ENCODE measurements at regions not wholly inside any gene's neighbourhood (a gene's known extent, or its start where the extent isn't known, plus 50 kb on each side); places are given as distances from the start of the nearest gene placed in this dataset.
A peak's percentile ranks its signal among the peaks of the same experiment; 100 is the strongest.
"Not testable (repeated sequence)": the region's sequence is repeated elsewhere in the genome, so short reads cannot be mapped to it uniquely, and the experiment has no call there.

DNA sequence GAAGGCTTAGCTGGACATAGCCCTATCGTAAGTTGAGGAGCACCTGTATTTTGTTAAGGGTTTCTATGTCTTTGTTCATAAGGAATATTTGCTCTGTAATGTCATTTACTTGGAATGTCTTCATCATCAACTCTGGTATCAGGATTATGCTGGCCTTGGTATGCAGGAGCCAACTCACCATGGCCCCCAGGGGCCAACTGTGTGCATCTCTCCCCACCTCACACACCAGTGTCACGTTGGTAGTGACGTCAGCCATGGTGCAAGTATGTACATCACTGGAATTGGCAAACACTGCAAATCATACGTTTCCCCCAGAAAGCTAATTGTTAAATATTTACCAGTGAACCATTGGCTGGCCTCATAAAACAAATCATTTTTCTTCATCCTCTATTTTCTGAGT, 70.8 kb downstream of the YTHDF1 start:
- DNase-seq (ENCODE audit: low read depth, low spot score), result peak; percentile 12
- no peak overlapping the region for H3K27ac ChIP-seq

DNA sequence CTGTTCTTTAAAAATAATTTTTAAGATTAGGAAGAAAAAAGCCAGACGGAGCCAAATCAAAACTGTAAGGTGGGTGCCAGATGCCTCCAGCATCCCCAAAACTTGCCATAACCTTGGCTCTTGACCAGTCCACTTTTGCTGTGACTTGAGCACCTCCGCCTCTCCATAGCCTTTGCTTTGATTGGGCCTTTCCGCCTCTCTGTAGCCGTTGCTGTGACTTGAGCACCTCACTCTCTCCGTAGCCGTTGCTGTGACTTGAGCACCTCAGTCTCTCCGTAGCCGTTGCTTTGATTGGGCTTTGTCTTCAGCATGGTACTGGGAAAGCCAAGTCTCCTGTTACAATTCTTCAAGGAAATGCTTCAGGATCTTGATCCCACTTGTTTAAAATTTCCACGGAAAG, 73.0 kb downstream of the YTHDF1 start:
- no peak overlapping the region for H3K27ac ChIP-seq
- DNase-seq (ENCODE audit: low read depth, low spot score), result no peak

GRCh38 chr20:63141531-63141930, 74.4 kb downstream of the YTHDF1 start:
- DNase-seq (ENCODE audit: low read depth, low spot score), result no peak
- H3K27ac ChIP-seq, result no peak overlapping the region

GRCh38 chr20:63140514-63141433, 75.2 kb downstream of the YTHDF1 start:
- no peak overlapping the region for H3K27ac ChIP-seq
- DNase-seq (ENCODE audit: low read depth, low spot score), result no peak

- DNase-seq (ENCODE audit: low read depth, low spot score), result no peak
- H3K27ac ChIP-seq, result no peak overlapping the region
Measured at GRCh38 chr20:63139837-63140236, 76.1 kb downstream of the YTHDF1 start.

GRCh38 chr20:63139356-63139755, 76.6 kb downstream of the YTHDF1 start:
- H3K27ac ChIP-seq, result no peak overlapping the region
- no peak for DNase-seq (ENCODE audit: low read depth, low spot score)

- DNase-seq (ENCODE audit: low read depth, low spot score), result peak; percentile 14
- H3K27ac ChIP-seq, result no peak overlapping the region
Measured at GRCh38 chr20:63138855-63139341, 77.0 kb downstream of the YTHDF1 start.

DNA sequence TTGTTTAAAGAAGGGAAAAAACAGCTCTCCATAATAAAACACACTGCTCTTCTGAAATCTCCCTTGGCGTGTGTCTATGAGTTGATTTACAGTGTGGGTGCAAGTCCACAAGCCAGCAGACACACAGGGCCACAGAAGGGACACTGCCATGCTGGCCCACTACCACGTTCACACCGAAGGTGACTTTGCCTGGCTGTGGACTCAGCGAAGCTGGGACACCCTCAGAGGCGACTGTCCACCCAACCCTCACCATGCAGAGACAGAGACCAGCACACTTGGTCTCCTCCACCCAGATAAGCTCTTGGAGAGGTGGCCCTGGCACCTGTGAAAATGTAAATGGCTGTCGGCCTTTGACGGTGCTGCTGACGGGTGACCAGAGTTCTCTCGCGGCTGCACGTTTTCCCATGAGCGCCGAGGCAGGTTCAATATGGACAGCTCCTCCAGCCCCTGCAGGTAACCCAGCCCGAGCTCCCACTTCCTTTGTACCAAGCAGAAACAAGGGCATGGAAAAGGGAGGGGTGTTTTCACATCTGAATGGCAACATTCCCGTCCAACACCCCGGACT, 78.0 kb downstream of the YTHDF1 start:
- no peak for DNase-seq (ENCODE audit: low read depth, low spot score)
- no peak overlapping the region for H3K27ac ChIP-seq

DNA sequence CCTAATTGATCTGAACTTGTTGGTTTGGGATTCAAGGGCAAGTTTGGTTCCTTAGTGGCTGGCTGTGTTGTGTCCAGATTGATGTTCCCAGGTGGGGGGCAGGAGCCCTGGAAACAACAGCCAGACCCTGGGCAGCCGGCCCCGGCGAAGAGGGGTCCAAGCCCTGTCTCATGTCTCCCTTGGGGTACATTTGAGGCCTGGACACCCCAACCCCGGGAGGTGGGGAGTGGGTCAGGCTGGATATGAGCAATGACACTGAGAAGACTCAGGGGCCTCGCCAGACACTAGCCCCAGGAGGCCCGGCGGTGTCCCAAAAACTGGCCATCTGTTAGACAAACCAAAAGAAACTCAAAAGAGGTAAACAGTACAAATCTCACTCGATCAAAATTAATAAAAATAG, 79.6 kb downstream of the YTHDF1 start:
- H3K27ac ChIP-seq, result no peak overlapping the region
- no peak for DNase-seq (ENCODE audit: low read depth, low spot score)

- no peak for DNase-seq (ENCODE audit: low read depth, low spot score)
Measured at GRCh38 chr20:63135411-63135810, 80.5 kb downstream of the YTHDF1 start.

GRCh38 chr20:63134711-63135361, 81.1 kb downstream of the YTHDF1 start:
- not testable (repeated sequence) for H3K27ac ChIP-seq; DNase-seq (ENCODE audit: low read depth, low spot score)

More at GRCh38 chr20:63135411-63135810, 80.5 kb downstream of the YTHDF1 start:
- H3K27ac ChIP-seq, result no peak overlapping the region

DNA sequence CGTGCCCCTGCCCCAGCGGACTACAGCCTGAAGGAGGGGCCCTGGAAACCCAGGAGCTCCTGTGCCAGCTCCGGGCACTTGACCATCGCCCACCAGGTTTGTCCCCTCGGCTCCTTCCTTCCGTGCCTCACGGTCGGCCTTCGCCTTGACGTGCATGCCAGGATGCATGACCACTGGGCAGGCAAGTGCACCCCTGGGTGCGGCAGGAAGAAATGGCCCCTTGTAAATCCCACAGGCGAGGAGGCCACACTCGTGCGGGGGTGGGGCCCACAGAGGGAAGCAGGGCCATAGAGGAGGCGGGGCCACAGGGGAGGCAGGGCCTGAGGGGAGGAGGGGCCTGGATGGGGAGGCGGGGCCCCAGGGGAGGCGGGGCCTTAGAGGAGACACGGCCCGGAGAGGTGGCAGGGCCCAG, 81.7 kb downstream of the YTHDF1 start:
- H3K27ac ChIP-seq, result no peak overlapping the region
- DNase-seq (ENCODE audit: low read depth, low spot score), result no peak

GRCh38 chr20:63133481-63134091, 82.3 kb downstream of the YTHDF1 start:
- no peak for DNase-seq (ENCODE audit: low read depth, low spot score)
- no peak overlapping the region for H3K27ac ChIP-seq

- H3K27ac ChIP-seq, result no peak overlapping the region
- DNase-seq (ENCODE audit: low read depth, low spot score), result no peak
Measured at GRCh38 chr20:63132715-63133471, 83.0 kb downstream of the YTHDF1 start.

DNA sequence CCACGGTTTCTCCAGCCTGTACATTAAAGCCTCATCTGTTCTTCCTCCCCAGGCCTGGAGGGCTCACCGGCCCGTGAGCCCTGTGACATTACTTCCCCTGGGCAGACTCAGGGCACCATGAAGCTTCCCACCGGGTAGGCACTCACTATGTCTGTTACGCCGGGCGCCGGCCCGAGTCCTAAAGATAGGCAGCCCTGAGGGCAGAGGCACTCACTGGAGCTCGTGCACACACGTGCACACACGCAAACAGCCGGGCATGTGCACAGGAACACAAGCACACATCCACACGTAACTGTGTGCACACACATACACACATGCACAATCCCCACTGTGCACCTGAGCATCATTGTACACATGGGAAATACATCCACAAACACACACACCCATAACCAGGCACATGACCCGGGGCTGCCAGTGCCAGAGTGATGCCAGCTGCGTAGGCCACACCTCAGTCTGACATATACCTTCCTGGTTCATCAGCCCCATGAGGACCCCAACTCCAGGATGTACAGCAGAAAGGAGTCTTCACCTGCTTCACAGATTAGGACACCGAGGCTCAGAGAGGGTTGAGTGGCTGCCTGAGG, 83.7 kb downstream of the YTHDF1 start:
- no peak overlapping the region for H3K27ac ChIP-seq
- DNase-seq (ENCODE audit: low read depth, low spot score), result no peak

DNA sequence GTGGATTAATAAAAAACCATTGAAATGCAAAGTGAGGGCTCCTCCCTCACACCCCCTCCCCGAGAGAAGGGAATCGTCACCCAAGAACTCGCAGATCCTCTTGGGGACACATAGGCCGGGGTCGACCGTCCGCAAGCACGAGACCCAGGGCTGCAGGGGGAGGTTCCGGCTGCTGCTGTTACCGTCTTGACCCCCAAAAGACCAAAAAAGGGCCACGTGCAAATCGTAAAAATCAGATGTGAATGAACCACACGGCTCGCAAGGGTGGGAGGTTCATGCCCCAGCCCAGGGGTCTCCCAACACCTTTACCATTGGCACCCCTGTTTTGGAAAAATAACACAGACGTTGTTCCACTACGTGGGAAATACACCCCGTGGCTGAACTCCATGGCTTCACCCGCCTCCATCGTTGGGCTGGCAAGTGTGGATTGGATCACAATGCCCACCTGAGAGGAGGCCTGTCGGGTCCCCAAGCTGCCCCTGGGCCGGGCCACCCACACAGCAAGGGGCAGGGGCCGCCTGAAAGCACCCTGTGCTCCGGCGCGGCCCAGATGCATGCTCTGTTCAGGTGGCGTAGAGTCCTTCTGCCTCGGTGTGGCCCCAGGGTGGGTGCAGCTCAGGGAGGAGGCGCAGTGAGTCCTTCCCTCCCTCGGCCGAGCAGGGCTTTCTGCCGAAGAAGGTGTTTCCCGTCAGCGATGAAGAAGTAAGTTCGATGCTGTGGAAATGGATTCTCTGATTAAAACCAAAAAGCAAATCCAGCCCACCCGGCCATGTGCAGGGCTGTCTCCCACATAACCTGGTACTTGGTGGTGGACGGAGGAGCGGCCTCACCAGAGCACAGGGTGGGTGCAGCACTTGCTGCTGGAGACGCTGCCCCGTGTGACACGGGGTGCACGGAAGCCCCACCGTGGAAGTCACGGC, 85.0 kb downstream of the YTHDF1 start:
- no peak for DNase-seq (ENCODE audit: low read depth, low spot score)
- no peak overlapping the region for H3K27ac ChIP-seq

DNA sequence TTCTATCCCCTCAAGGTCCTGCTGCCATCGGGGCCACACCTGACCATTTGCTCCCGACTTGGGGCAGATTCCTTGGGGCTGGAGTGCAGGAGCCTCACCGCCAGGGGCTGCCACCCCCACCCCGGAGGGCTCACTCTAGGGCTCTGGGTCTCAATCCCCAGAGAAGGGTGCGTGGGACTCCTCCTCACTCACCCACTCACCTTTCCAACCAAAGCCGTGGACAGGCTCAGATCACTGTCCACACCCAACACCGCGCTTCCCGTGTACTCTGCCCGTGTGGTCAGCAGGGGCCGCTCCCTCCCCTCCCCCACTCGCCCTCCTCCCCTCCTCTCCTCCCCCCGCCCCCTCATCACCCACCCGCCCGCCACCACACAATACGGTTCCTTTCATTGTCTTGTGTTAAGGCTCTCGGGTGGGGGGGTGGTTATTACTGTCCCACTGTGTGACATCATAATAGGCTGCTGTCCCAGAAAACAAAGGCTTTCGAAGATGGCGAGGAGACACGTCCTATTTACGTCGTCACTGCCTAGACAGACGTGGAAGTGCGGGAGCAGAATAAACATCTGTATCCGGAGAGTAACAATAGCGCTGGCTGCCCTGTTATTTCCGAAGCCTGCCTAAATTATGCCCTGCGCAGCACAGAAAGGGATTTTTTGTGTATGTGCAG, 85.8 kb downstream of the YTHDF1 start:
- no peak overlapping the region for H3K27ac ChIP-seq
- DNase-seq (ENCODE audit: low read depth, low spot score), result no peak

GRCh38 chr20:63129376-63129965, 86.5 kb downstream of the YTHDF1 start:
- no peak for DNase-seq (ENCODE audit: low read depth, low spot score)
- no peak overlapping the region for H3K27ac ChIP-seq
